ENCODE measurements at regions not wholly inside any gene's neighbourhood (a gene's known extent, or its start where the extent isn't known, plus 50 kb on each side); places are given as distances from the start of the nearest gene placed in this dataset.

DNA sequence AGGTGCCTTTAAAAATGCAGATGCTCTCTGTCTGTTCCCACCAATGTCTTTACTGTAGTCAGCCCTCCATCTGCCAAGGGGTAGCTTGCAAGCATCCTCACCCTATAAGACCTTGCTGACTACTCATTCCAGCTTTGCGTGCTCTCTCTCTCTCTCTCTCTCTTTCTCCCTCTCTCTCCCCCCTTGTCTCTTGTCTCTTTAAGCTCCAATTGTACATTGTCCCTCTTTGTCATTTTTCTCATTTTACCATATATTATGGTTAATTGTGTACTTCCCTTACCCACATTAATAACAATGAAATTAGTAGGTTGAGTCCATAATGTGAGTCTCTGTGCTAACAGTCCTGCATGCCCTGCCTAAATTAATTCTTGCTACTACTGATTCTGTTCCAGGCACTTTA lies 350.2 kb upstream of the CDH4 start:
- DNase-seq (ENCODE audit: low read depth): no peak

GRCh38 chr20:60903325-60903971 lies 348.6 kb upstream of the CDH4 start:
- DNase-seq (ENCODE audit: low read depth): no peak

- no peak for DNase-seq (ENCODE audit: low read depth)
Measured at GRCh38 chr20:60904730-60905129, 347.3 kb upstream of the CDH4 start.

GRCh38 chr20:60905919-60906318 lies 346.1 kb upstream of the CDH4 start:
- no peak for DNase-seq (ENCODE audit: low read depth)

GRCh38 chr20:60906555-60906954 lies 345.5 kb upstream of the CDH4 start:
- no peak for DNase-seq (ENCODE audit: low read depth)

GRCh38 chr20:60913298-60913697 lies 338.8 kb upstream of the CDH4 start:
- no peak for DNase-seq (ENCODE audit: low read depth)

DNA sequence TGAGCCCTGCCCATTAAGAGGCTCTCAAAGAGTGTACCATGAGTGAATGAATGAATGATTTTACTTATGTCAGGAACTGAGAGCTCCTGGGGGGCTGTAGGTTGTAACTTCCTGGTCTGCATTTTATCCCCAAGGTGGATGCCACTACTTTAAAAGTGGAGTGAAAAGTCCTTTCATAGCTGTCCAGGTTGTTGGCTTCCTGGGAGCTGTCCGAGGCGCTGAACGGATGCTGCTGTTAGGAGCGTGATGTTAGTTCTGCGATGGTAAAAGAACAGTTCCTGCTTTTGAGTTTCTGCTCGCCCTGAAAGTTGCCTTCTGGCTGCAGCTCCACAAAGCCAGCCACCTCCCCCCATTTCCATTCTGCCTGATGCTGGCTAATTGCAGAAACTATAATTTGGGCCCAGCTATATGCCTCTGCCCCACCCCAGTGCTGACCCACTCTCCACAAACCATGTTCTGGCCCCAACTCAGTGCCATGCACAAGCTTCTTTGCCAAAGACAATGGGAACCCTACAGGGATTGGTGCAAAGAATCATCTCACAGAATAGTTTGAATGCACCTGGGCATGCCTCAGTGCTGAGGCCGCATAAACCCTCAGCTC lies 330.9 kb upstream of the CDH4 start:
- no peak for DNase-seq (ENCODE audit: low read depth)

DNA sequence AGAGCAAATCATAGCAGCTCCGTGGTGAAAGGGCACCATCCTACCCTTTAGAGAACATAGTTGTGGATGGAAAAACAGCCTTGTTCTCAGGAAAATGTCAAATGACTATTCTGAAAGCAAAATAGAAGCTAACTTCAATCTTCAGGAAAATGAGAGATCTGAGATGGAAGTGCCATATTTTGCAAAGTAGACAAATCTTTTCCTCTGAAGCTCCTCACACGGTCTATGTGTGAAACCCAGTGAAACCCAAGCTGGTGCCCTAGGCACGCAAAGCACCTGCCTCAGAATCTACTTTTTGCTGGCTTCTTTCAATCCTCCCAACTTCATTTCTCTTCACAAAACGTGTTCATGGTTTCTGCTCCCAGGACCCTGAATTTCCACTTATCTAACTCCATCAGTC lies 325.2 kb upstream of the CDH4 start:
- no peak for DNase-seq (ENCODE audit: low read depth)

- DNase-seq (ENCODE audit: low read depth): no peak
Measured at GRCh38 chr20:60928341-60928740, 323.7 kb upstream of the CDH4 start.

- no peak for DNase-seq (ENCODE audit: low read depth)
Measured at GRCh38 chr20:60930023-60930790, 321.9 kb upstream of the CDH4 start.

- DNase-seq (ENCODE audit: low read depth): no peak
Measured at GRCh38 chr20:60931696-60932095, 320.4 kb upstream of the CDH4 start.

DNA sequence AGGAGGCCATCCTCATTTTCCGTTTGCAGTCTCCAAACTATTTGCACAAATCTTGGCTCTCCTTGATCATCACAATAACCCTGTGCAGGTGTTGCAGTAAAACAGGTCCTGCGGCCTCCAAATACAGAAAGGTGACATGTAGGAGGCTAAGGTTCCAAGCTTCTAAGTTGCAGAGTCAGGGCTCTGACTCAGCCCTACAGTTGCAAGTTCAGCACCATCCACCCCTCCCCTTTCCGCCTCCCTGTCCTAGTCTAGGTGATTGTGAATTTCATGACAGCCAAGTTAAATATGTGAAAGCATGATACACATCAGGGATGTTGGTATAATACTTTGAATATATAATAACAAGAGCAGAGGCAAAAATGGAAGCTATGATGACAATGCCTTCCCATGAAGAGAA lies 317.3 kb upstream of the CDH4 start:
- DNase-seq (ENCODE audit: low read depth): no peak

GRCh38 chr20:60935971-60936370 lies 316.1 kb upstream of the CDH4 start:
- no peak for DNase-seq (ENCODE audit: low read depth)

GRCh38 chr20:60937585-60937984 lies 314.5 kb upstream of the CDH4 start:
- DNase-seq (ENCODE audit: low read depth): no peak

- no peak for DNase-seq (ENCODE audit: low read depth)
Measured at GRCh38 chr20:60941379-60941778, 310.7 kb upstream of the CDH4 start.

GRCh38 chr20:60947819-60948218 lies 304.2 kb upstream of the CDH4 start:
- no peak for DNase-seq (ENCODE audit: low read depth)

- DNase-seq (ENCODE audit: low read depth): no peak
Measured at GRCh38 chr20:60948224-60948623, 303.8 kb upstream of the CDH4 start.

GRCh38 chr20:60950561-60950960 lies 301.5 kb upstream of the CDH4 start:
- no peak for DNase-seq (ENCODE audit: low read depth)

DNA sequence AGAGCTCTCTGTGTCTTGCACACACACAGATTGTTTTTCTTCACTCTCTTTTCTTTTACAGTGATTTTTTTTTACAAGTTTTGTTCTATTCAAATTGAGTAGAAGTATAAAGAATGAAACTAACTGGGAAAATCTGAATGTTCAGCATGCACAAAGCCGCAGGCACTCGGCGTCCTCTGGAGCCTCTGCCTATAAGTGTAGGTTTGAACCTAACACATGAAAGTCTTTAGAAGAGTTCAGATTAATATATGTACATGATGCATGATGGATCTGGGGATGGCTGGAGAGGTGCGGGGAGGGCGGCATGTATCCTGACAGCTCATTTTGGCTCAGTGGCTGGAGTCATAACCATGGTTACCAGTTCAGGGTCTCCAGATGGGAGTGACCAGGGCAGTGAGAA lies 301.1 kb upstream of the CDH4 start:
- DNase-seq (ENCODE audit: low read depth): no peak

GRCh38 chr20:60952861-60953260 lies 299.2 kb upstream of the CDH4 start:
- DNase-seq (ENCODE audit: low read depth): no peak

DNA sequence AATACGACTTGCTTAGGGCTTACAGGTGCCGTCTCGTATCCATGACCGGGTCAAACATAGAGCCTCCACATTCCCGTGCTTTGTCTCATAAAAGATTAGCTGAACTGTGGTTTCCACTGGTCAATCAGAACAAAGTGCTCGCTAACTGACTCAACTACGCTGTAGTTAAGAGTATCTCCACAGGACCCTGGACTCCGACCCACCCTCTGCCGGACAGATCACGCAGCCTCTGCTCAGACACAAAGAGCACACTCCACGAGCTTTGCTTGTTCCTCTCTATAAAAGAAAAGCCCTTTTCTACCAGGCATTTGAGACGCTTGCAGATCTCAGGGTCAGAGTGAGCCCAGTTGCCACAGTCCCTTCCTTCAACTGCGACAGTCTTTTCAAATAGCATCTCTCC lies 298.7 kb upstream of the CDH4 start:
- DNase-seq (ENCODE audit: low read depth): no peak

DNA sequence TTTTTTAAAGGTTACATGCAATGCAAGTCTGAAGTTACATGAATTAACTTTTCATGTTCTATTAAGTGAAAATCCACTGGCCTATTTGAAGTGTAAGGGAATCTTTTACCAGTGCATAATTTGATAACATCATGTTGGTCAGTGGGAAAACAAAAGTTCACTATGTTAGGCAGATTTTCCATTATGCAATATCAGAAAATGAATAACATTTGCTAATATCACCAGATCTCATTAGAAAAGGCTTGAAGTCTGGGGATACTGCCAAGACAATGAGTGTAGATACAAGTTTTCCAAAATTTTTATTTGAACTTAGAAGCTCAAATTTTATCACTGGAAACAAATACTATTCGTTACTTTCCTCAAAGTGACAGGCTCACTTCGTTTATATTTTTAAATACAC lies 296.4 kb upstream of the CDH4 start:
- no peak for DNase-seq (ENCODE audit: low read depth)

- DNase-seq (ENCODE audit: low read depth): no peak
Measured at GRCh38 chr20:60956194-60956593, 295.9 kb upstream of the CDH4 start.

Measured in T follicular helper cell (primary cell).